ENCODE measurements at regions not wholly inside any gene's neighbourhood (a gene's known extent, or its start where the extent isn't known, plus 50 kb on each side); places are given as distances from the start of the nearest gene placed in this dataset.

- no peak for TF ChIP-seq CTCF (IDR thresholded peaks at IDR 0.05)
- TF ChIP-seq POLR2AphosphoS5 (IDR thresholded peaks at IDR 0.05): no peak
These were observed 94.4 kb upstream of the ADCY1 start for GRCh38 chr7:45479781-45480180.

Data from gastroesophageal sphincter (tissue), 3 donors.